Activated CD8-positive, alpha-beta memory T cell treated with anti-CD3 and anti-CD28 coated beads, Interleukin-2, amount 10 ng/mL, durations not matched to agents 7 days and 5 days (primary cell): ENCODE measurements at regions not wholly inside any gene's neighbourhood (a gene's known extent, or its start where the extent isn't known, plus 50 kb on each side); places are given as distances from the start of the nearest gene placed in this dataset.

ENCODE experiments used
- ATAC-seq: fragments of 150-1000 bp; cut with Tn5 transposase; one replicate; pipeline ENCODE4 v1.10.0; 2021; ENCODE audit warnings: moderate library complexity
- CTCF ChIA-PET: fragments of 350-600 bp; sonication (Branson Sonifier 250); formaldehyde crosslinking; loops from one replicate; lab custom pipeline; 2021; ENCODE audit warnings: antibody characterized with exemption; lab: Charles Lee
- DNase-seq: peaks from one replicate; pipeline ENCODE4 v3.0.0-alpha.2; 2020
- H3K27ac Mint-ChIP-seq: one replicate; pipeline ENCODE4 v1.8.0; 2021; ENCODE audit warnings: mild to moderate bottlenecking, mixed read lengths
- H3K27me3 Mint-ChIP-seq: one replicate; pipeline ENCODE4 v1.8.0; 2021; ENCODE audit warnings: mixed read lengths
- H3K36me3 Mint-ChIP-seq: one replicate; pipeline ENCODE4 v1.8.0; 2021; ENCODE audit warnings: mild to moderate bottlenecking, mixed read lengths
- H3K4me1 Mint-ChIP-seq: one replicate; pipeline ENCODE4 v1.8.0; 2021; ENCODE audit warnings: mixed read lengths
- H3K4me3 Mint-ChIP-seq: one replicate; pipeline ENCODE4 v1.8.0; 2021; ENCODE audit warnings: mild to moderate bottlenecking, moderate library complexity, mixed read lengths
- H3K9me3 Mint-ChIP-seq: one replicate; pipeline ENCODE4 v1.8.0; 2022; ENCODE audit warnings: low read depth, mixed read lengths

GRCh38 chr15:94094310-94094709, 137.1 kb upstream of the MCTP2 start:
- Mint-ChIP-seq H3K4me3 (no peak overlapping the region), H3K27me3 (peaks cover 30% of the 10 kb centered on the region), H3K27ac (no peak overlapping the region), H3K9me3 (no peaks in the 10 kb centered on the region), H3K36me3 (no peaks in the 10 kb centered on the region), H3K4me1 (no peaks in the 10 kb centered on the region)
- DNase-seq (no peak), ATAC-seq (no peak)
- CTCF ChIA-PET: no interaction called here

DNA sequence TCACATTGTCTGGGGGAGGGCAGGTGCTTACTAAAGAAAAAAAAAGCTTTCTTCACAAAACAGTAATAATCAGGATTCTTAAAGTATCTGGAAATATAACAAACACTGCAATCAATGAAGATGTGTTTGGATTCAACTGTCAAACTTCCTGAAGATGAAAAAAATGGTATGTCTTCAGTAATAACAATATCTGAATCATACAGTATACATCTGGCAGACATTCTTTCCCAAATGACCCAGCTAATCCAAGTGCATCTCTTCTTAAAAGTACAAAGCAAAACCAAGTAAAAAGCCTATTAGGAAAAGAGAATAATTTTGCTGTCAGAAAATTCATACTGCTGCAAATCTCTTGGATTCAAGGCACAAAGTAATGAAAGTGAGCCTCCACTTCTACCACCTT, 145.0 kb upstream of the MCTP2 start:
- no peaks in the 10 kb centered on the region for H3K4me1 Mint-ChIP-seq
- H3K36me3 Mint-ChIP-seq: no peaks in the 10 kb centered on the region
- DNase-seq (no peak), ATAC-seq (no peak)
- no peaks in the 10 kb centered on the region for H3K9me3 Mint-ChIP-seq
- CTCF ChIA-PET: no interaction called here
- H3K27me3 Mint-ChIP-seq: peaks cover 43% of the 10 kb centered on the region
- H3K4me3 Mint-ChIP-seq: no peak overlapping the region
- no peak overlapping the region for H3K27ac Mint-ChIP-seq

DNA sequence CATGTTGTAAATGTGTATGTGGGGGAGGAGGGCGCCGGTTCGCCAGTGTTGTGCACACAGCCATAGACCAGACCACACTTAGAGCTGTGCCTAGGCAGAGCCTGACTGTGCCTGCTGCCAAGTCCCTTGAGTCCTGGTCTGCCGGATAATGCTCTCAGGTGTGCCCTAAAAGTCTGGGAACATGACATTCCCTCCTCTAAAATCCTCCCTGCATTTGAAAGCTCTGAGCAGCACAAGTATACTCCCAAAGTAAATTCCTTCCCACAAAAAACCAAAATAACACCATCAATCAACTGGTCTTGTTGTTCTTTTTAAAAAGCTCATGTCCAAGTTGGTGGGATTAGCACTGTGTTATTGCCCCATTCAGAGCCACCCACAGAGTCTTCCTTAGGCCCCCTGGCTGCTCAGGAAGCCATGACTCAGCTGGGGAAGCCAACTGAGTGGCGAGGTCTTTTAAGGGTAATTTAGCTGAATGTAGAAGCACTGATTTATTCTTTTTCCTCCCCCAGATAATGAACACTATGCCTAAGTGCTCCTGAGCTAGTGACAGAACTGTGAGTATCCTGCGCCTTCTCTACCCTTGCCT, 147.8 kb upstream of the MCTP2 start:
- Mint-ChIP-seq H3K9me3 (no peaks in the 10 kb centered on the region), H3K27me3 (peaks cover 39% of the 10 kb centered on the region), H3K36me3 (no peaks in the 10 kb centered on the region), H3K4me3 (no peak overlapping the region), H3K27ac (no peak overlapping the region), H3K4me1 (peaks cover 11% of the 10 kb centered on the region)
- DNase-seq (no peak), ATAC-seq (no peak)
- CTCF ChIA-PET: no interaction called here

DNA sequence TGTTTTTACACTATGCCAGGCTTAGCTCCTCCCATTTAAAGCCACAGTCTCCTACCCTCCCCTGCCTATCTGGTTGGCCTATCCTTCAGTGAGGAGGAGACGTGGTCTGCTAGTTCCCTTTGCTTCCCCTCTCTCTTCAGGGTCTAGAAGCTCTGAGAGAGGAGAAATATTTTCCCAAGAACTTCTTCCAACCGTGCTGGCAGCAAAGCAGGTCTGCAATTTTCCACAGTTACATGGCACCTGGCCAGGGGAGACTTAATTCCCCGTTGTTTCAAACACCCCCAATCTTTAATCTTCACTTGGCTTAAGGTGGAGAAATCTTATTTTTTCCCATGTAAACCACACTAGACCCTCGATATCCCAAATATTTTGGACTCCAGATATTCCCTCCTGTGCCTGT, 149.5 kb upstream of the MCTP2 start:
- DNase-seq (no peak), ATAC-seq (no peak)
- peaks cover 11% of the 10 kb centered on the region for H3K4me1 Mint-ChIP-seq
- no peak overlapping the region for H3K4me3 Mint-ChIP-seq
- no peaks in the 10 kb centered on the region for H3K36me3 Mint-ChIP-seq
- no peak overlapping the region for H3K27ac Mint-ChIP-seq
- no peaks in the 10 kb centered on the region for H3K9me3 Mint-ChIP-seq
- peaks cover 30% of the 10 kb centered on the region for H3K27me3 Mint-ChIP-seq
- CTCF ChIA-PET: no interaction called here

GRCh38 chr15:94080989-94081605, 150.3 kb upstream of the MCTP2 start:
- H3K4me3 Mint-ChIP-seq: no peak overlapping the region
- H3K36me3 Mint-ChIP-seq: no peaks in the 10 kb centered on the region
- no peak overlapping the region for H3K27ac Mint-ChIP-seq
- H3K27me3 Mint-ChIP-seq: peaks cover 28% of the 10 kb centered on the region
- no peak for DNase-seq
- no peaks in the 10 kb centered on the region for H3K9me3 Mint-ChIP-seq
- peaks cover 11% of the 10 kb centered on the region for H3K4me1 Mint-ChIP-seq
- ATAC-seq: no peak
- CTCF ChIA-PET: no interaction called here

DNA sequence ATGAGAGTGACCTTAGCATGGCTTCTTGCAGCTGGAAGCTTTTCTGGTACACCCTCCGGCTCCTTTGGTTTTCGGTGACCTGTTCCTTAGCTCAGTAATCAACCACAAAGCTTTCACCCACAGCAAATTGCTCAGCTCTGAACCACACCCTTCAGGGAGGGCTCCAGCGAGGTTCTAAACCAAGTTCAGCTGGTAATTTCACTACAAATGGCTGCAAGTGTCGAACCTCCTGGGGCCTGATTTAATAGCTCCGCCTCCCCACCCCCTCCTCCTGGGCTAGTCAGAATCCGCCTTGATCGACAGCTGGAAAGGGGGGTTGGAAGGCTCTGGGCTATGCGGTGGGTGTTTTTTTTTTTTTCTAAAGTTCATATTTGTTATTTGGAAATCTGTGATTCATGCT, 150.9 kb upstream of the MCTP2 start:
- no peaks in the 10 kb centered on the region for H3K9me3 Mint-ChIP-seq
- no peaks in the 10 kb centered on the region for H3K36me3 Mint-ChIP-seq
- DNase-seq (peak; percentile 66), ATAC-seq (peak; percentile 58)
- H3K4me3 Mint-ChIP-seq: no peak overlapping the region
- CTCF ChIA-PET: interaction anchor here (1.9 kb wide), 1 partner anchor 40 kb away, joined by 5 read pairs; no protein-coding TSS in a partner anchor
- H3K27ac Mint-ChIP-seq: no peak overlapping the region
- H3K27me3 Mint-ChIP-seq: peaks cover 23% of the 10 kb centered on the region
- H3K4me1 Mint-ChIP-seq: peaks cover 11% of the 10 kb centered on the region

DNA sequence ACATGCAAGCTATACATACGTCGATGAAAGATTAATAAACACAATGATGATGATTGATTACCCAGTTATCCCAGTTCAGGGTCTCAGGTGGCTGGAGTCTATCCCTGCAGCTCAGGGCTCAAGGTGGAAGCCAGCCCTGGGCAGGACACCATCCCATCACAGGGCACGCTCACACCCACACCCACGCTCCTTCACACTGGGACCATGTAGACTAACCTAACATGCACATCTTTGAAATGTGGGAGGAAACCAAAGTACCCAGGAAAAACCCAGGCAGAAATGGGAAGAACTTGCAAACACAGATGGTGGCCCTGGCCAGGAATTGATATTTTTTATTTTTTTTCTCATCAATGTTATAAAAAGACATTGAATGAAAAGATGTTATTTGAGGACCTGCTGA, 151.4 kb upstream of the MCTP2 start:
- Mint-ChIP-seq H3K36me3 (no peaks in the 10 kb centered on the region), H3K4me1 (peaks cover 11% of the 10 kb centered on the region), H3K4me3 (no peak overlapping the region), H3K27me3 (peaks cover 20% of the 10 kb centered on the region), H3K27ac (no peak overlapping the region), H3K9me3 (no peaks in the 10 kb centered on the region)
- ATAC-seq (no peak), DNase-seq (no peak)
- CTCF ChIA-PET: interaction anchor here (1.9 kb wide), 1 partner anchor 40 kb away, joined by 5 read pairs; no protein-coding TSS in a partner anchor

DNA sequence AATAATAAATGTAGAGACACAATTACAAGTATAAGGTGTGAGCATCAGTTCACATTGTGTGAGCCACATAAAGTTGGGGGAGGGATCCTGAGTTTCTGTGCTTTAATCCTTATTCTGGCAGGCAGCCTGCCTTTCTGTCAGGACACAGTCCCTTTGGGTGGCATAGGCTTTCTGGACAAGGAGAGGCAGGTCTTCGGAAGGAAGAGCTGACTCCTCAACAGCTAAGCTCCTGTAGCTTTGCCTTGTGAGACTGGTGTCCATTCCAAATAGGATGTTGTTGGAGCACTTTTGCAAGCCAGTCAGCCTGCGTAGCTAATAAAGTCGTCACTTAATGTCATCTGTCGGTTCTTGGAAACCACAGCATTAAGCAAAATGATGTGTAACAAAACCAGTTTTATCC, 151.9 kb upstream of the MCTP2 start:
- Mint-ChIP-seq H3K27me3 (peaks cover 17% of the 10 kb centered on the region), H3K27ac (no peak overlapping the region), H3K9me3 (no peaks in the 10 kb centered on the region), H3K36me3 (no peaks in the 10 kb centered on the region), H3K4me1 (peaks cover 11% of the 10 kb centered on the region), H3K4me3 (no peak overlapping the region)
- CTCF ChIA-PET: interaction anchor here (1.9 kb wide), 1 partner anchor 41 kb away, joined by 5 read pairs; no protein-coding TSS in a partner anchor
- ATAC-seq (no peak), DNase-seq (no peak)

DNA sequence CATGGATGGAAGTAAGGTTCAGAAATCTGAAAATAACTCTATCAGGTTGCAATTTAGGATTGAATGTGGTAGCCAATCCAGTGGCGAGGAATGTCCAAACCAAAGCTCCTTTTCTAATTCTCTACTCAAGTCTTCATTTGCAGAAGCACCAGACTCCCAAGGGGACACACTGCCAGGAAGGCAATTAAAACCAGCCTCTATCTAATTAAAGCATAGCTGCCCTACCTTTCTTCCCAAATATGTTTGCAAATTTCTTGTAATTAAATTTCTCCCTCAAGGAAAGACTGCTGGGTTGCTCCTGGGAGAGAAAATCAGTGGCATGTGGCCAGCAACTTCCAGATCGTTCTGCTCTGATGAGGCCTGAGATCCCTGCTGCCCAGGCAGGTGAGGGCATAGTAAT, 153.4 kb upstream of the MCTP2 start:
- H3K27me3 Mint-ChIP-seq: peaks cover 15% of the 10 kb centered on the region
- H3K36me3 Mint-ChIP-seq: no peaks in the 10 kb centered on the region
- DNase-seq: no peak
- peaks cover 11% of the 10 kb centered on the region for H3K4me1 Mint-ChIP-seq
- no peak overlapping the region for H3K4me3 Mint-ChIP-seq
- no peaks in the 10 kb centered on the region for H3K9me3 Mint-ChIP-seq
- ATAC-seq: no peak
- no peak overlapping the region for H3K27ac Mint-ChIP-seq
- CTCF ChIA-PET: no interaction called here

DNA sequence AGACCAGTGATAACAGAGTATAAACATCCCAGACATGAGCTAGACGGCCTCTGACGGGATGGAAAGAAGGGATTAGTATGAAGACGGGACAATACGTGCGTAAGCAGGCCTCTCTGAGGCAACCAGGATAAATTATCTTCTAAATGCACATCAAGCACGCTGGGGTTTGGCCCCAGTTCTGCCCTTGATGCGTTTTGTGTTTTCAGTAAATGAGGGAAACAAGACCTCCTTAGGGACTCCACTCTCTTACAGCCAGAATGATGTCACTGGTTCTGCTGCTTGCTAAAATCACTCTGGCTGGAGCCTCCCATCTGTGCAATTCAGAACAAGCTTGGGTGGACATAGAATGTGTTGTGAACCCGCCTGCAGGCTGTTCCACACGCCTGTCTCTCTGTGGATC, 156.0 kb upstream of the MCTP2 start:
- H3K4me3 Mint-ChIP-seq: no peak overlapping the region
- DNase-seq: no peak
- H3K27ac Mint-ChIP-seq: no peak overlapping the region
- ATAC-seq: no peak
- H3K27me3 Mint-ChIP-seq: peaks cover 17% of the 10 kb centered on the region
- H3K4me1 Mint-ChIP-seq: peaks cover 5% of the 10 kb centered on the region
- H3K9me3 Mint-ChIP-seq: no peaks in the 10 kb centered on the region
- H3K36me3 Mint-ChIP-seq: no peaks in the 10 kb centered on the region
- CTCF ChIA-PET: no interaction called here

DNA sequence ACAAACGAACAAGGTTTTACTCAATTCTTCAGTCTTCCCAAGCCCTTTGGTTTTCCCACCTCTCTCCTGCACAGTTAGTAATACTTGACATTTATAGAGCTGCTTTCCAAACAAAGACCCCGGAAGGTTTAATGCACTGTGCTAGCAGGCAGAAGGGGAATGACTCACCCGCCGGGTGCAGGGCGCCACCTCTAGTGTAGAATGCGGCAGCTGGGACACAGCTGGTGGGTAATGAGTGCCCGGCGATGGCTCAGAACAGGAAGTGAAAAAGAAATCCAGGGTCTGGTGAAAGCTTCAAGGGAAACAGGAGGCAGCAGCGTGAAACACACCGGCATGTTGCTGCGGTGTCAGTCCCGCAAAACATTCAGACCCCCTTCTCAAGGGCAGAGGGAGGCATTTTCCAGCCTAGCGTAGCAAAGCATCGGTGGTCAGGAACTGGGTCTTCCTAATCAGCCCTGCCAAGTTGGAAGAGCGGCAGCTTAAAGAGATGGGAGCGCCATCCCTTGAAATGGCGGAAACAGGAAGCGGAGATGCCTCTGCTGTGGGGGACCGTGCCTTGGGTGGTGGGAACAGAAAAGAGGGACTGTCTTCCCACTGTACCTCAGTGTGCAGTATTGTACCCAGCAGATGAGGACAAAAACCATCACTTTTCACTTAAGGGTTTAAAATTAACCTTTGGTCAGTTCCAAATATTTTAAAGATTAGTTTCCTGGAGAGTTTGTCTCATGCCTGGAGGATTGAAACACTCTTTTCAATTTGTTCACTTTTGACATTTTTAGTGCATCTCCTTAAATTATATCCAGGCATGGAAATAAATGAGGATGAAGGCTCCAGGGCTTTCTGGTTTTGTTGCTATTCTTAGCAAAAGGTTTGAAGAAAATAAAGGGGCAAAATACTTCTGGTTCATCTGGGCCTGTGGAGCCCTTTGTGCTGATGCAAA, 160.7 kb upstream of the MCTP2 start:
- Mint-ChIP-seq H3K9me3 (no peaks in the 10 kb centered on the region), H3K36me3 (no peaks in the 10 kb centered on the region), H3K4me1 (no peaks in the 10 kb centered on the region), H3K27ac (no peak overlapping the region), H3K4me3 (no peak overlapping the region), H3K27me3 (peaks cover 16% of the 10 kb centered on the region)
- DNase-seq (no peak), ATAC-seq (no peak)
- CTCF ChIA-PET: no interaction called here

- peaks cover 19% of the 10 kb centered on the region for H3K27me3 Mint-ChIP-seq
- H3K27ac Mint-ChIP-seq: no peak overlapping the region
- H3K4me3 Mint-ChIP-seq: no peak overlapping the region
- no peaks in the 10 kb centered on the region for H3K4me1 Mint-ChIP-seq
- DNase-seq (no peak), ATAC-seq (no peak)
- H3K36me3 Mint-ChIP-seq: no peaks in the 10 kb centered on the region
- no peaks in the 10 kb centered on the region for H3K9me3 Mint-ChIP-seq
- CTCF ChIA-PET: no interaction called here
These were observed 161.5 kb upstream of the MCTP2 start for GRCh38 chr15:94069844-94070243.

DNA sequence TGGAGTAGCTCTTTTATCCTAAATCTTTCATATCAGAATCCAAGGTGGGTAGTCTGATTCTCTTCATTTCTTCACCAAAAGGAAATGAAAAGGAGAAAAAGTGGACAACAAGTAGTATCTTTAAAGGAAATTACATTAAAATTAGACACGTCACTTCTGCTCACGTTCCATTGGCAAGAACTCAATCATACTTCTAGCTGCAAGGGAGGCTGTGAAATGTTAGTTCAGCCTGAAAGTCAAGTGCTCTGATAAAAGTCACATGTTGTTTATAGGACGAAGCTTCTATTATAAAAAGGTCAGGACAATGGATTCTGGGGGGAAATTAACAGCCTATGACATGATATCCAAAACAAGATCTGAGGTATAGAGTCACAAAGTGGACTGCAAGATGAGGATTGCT, 164.6 kb upstream of the MCTP2 start:
- CTCF ChIA-PET: interaction anchor here (0.8 kb wide), 1 partner anchor 53 kb away, joined by 3 read pairs; no protein-coding TSS in a partner anchor
- DNase-seq: no peak
- Mint-ChIP-seq H3K4me1 (no peaks in the 10 kb centered on the region), H3K27ac (no peak overlapping the region), H3K9me3 (no peaks in the 10 kb centered on the region), H3K4me3 (no peak overlapping the region), H3K36me3 (no peaks in the 10 kb centered on the region), H3K27me3 (peaks cover 23% of the 10 kb centered on the region)
- ATAC-seq: no peak
